ENCODE measurements at regions not wholly inside any gene's neighbourhood (a gene's known extent, or its start where the extent isn't known, plus 50 kb on each side); places are given as distances from the start of the nearest gene placed in this dataset.

DNA sequence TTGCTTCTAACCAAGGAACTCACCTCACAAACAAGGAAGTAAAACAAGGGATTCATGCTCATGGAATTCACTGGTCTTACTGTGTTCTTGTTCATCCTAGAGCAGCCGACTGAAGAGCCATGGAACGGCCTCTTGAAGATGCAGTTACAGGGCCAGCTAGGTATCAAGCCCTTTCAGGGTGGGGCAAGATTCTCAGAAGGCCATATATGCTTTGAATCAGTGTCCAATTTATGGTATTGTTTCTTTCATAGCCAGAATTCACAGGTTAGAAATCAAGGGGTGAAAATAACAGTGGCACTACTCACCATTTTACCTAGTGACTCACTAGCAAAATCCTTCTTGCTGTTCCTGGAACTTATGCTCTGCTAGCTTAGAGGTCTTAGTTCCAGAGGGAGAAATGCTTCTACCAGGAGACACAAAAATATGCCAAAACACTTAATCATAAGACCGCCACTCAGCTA lies 159.5 kb upstream of the CDH10 start:
- no peak for DNase-seq

DNA sequence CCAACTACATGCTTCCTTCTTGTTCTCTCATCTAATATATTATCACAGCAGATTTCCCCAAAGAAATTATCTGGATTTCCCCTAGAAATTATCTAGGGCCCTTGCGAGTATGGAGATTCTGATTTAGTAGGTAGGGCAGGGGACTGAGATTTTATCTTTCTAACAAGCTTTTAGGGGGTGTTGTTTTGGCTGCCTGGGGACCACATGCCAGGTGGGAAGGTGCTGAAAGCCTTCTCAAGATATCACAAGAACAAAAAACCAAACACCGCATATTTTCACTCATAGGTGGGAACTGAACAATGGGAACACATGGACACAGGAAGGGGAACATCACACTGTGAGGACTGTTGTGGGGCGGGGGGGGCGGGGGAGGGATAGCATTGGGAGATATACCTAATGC lies 146.5 kb upstream of the CDH10 start:
- DNase-seq = no peak

DNA sequence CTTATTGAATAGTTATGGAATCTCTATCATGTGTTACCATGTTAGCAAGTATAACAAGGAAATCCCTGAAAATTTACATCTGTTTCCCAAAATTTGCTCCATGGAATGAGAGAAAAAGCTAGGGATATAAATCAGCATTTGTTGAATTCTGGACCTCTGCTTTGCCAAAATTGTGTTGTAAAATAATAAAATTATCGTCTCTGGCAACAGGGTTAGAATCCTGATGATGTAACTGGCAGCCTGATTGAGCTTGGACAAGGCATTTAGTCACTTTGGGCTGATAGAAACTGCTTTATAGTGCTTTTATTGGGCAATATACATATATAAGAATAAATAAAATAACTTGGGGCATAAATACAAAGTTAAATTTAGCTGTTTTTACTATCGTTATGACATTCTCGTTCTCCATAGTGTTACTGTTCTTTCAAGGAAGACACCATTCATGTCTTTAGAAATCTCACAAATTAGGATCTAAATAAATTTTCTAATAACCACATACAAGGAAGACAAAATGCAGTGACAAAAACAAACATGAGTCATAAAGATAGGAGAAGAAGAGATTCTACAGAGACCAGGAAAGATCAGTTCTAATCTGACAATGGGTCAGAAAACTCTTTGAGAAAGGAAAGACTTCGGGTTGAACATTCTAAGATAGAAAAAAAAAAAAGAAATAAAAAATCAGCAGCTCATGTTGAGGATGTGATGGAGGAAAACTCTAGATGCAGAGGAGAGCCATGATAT lies 145.0 kb upstream of the CDH10 start:
- no peak for DNase-seq

DNA sequence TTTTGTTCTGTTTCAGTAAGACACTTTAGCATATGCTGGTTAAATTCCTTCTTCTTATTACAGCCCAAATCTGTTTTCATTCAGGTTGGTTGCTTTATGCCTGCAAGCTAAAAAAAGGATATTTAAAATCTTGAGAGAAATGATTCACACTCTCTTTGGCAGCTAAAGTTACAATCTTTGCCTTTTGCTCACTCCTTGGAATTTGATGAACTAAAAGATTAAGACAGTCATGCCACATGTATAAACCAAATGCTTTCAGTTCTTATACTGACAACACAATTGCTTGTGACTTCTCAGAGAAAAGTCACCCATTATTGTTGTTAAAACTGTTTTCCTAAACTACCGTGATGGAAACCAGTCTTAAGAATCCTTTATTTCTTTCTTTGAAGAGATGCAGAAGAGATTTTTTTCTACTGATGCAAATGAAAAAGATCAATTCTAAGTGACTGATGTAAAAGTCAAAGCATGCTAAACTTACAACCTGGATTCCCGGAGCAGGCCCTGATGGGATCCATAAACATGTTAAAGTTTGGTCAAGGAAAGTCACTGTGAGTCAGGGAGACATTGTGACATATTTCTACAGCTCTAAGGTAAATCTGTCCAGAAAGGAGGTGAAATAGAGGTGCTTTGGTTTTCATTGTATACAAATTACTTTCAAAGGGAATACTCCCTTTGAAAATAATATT lies 144.2 kb upstream of the CDH10 start:
- no peak for DNase-seq

DNA sequence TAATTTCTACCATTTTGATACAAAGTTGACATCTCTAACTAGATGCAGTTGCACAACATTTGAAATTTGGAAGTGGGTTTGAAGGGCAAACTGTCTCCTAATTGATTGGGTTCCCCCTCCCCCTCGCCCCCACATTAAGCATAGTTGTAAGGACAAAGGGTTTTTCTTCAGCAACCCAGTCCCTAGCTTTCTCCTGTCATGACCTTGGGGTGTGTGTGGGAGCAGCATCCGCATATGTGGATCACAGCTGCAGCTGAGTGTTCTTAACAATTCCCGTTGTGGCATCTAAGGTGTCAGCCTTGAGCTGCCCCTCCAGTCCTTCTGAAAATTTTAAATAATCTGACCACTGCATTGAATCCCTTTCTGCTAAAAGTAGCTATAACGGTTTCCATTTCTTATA lies 141.3 kb upstream of the CDH10 start:
- no peak for DNase-seq

DNA sequence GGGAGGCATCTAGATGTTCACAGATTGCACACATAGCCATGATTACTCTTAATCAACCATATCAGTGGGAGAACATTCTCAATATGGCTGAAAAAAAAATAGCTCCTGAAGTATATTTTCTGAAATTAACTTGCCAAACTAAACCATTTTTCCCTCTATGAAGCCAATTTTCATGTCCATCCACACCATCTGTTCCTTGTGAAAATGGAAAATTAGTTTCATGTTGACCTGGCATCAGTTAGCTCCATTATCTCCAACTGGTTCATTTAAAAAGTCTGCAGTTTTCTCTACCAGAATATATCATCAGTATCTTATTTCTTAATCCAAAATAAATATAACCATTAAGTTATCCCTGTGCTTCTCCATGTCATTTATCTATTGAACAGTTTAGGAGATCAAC lies 138.8 kb upstream of the CDH10 start:
- no peak for DNase-seq

DNA sequence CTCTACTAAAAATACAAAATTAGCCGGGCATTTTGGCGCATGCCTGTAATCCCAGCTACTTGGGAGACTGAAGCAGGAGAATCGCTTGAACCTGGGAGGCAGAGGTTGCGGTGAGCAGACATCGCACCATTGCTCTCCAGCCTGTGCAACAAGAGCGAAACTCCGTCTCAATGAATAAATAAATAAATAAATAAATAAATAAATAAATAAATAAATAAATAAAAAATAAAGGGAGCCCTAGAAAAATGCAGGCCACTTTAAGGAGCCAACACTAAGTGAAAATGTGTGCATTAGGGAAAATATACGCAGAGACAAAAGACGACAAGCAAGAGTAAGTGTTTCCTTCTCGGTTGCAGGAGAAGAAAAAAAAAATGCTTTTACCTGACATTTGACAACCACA lies 132.6 kb upstream of the CDH10 start:
- DNase-seq = no peak

DNA sequence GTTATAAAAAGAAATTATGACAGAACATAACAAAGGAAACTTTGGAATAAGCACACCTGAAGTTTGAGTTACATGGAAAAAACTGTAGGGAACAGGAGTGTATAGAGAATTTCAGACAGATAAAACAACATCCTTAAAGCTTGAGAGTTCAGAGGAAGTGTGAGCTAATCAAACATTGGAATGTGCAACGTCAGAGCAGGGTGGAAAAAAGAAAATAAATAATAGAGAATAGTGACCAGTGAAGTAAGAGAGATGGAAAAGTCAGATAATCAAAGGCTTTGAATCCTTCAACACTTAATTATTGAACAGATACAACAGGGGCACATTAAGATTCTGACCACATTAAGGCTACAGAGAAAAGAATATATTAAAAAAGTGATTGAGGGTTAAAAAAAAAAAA lies 128.5 kb upstream of the CDH10 start:
- DNase-seq = no peak

DNA sequence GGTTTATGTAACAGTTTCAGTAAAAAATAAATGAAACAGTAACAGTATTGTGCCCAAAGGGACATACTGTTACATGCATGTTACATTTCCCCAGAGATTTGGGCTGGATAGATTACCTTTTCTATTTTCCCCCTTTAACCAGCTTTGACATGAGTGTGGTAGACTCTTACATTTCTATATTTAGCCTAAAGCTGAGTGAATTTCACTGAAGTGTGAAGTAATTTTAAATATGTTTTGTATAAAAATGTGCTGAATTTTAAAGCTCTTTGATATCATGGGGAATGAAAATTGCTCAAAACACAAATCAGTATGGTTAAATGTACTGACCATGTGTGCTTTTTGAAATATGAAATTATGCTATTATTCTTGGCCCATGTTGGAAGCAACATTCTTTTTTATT lies 122.3 kb upstream of the CDH10 start:
- no peak for DNase-seq

DNA sequence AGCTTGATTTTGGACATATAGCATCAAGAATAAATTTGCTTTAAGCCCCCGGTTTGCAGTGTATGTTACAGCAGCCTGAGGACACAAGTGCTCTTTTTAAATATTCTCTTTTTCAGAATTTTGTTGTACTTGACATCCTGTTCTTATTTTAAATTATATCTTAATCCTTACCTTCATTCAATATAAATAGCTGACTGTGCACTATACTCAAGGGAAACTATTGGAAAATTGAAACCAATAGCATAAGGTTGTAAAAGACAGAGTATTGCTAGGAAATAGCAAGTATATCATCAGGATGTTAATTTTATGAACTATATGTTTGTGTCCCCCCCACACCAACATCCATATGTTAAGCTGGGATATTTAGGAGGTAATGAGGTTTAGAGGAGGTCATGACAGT lies 120.4 kb upstream of the CDH10 start:
- no peak for DNase-seq

DNA sequence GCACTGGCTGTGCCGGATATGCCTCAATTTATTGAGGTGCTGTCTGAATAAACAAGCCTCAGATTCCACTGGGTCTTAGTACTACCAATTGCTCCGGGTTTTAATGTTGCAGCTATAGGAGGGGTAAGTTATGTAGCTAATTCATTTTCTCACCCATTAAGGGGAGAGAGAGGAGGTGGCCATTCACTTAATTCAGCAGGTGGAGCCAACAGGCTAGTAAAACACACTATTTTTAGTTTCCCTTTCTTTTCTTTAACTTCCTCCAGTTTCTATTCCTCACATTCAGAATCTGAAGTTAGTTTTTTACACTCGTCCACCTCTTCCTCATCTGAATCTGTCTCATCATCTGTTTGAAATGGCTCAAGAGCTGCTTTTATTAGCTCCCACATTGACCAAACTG lies 105.6 kb upstream of the CDH10 start:
- DNase-seq = no peak

DNA sequence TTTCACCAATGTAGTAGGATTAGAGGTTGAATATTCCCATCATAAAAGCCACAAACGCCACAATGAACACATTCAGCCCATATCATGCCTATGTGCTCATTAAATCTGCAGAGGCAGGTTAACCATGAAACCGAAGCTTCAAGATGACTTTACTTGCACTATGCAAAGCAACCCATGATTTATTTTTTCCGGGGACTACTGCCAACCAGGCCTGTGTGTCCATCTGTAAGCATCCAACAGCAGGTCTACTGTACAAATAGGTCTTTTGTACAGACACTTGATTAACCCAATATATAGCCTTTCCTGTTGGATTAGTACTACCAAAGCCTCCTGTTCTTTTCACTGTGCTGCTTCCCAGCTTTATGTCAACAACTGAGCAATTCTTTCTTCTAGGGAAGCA lies 104.9 kb upstream of the CDH10 start:
- DNase-seq = no peak

DNA sequence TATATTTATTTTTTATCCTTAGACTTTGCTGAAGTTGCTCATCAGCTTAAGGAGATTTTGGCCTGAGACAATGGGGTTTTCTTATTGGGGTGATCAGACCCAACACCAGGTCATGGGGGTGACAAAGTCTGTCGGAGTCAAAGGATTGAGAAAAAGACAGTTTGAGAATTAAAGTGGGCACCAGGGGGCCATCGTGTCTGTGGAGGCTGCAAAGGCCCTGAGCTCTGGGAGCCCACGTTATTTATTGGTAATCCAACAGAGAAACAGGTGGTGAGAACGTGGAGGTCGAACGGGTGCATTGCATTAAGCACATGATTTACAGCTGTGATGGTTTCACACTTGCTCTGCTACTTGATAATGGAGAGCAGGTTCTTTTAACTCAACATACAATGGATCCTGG lies 102.5 kb upstream of the CDH10 start:
- no peak for DNase-seq

DNA sequence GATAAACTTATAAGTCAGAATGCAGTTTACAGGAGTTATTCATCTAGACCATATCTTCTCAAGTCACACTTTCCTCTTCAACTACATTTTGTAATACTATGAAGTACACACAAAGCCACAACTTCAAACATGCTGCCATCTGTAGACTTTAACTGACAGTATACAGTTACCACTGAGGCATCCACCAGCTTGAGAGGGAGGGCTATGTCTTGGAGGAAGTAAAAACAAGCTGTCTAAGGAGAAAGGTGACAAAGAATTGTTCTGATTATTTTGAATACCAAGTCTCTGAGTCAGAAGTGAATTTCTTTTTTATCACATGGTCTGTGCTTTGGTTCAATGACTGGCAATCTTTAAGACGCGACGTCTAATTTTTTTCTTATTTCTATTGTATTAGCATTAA lies 97.6 kb upstream of the CDH10 start:
- DNase-seq = no peak

DNA sequence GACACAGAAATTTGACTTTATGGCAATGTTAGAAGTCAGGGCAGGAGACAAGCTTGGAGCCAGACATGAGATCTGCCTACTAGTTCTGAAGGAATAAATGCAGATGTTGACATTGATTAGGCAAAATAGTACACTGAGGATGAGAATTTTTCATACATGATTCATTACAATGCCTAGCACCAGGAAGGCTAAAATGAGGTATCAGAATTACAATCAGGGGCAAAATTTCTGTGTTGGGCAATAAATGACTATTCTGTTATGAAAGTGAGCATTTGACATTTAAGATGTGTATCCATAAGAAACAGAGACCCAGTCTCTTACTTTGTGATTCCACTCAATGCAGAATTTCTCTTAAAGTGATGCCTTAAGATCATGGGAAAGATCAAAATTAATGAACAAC lies 92.4 kb upstream of the CDH10 start:
- DNase-seq = no peak

DNA sequence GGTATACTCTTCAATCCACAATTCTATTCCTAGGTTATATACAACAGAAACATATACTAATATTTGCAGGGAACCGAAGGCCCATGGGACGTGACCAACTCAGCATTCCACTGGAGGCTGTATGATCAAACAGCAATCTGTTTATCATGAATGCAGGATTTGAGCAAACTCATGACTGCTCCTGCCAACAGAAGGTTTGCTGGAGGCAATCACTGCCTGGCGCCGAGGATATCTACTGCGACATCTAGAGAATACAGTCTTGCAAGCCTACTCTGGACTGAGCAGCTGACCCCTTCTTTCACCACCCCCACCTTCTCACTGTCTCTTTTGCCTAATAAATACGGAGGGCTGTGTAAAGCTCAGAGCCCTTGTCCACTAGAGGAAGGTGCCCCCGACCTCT lies 90.5 kb upstream of the CDH10 start:
- no peak for DNase-seq

DNA sequence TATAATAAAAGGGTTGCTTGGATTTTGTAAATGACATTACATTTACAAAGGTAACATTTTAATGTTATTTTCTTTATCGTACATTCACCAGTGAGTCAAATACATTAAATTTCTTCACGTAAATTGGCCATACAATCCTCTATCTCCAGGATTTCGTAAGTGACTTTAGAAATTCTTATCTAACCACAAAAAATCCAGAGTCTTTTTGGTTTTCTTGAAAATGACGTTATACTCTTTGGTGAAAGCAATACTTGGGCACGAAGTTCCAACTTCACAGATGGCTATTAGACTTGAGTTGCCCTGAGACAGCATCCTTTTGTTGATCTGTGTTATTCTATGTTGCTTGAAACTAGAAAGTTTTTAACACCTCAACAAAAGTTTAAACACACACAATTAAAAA lies 87.4 kb upstream of the CDH10 start:
- no peak for DNase-seq

DNA sequence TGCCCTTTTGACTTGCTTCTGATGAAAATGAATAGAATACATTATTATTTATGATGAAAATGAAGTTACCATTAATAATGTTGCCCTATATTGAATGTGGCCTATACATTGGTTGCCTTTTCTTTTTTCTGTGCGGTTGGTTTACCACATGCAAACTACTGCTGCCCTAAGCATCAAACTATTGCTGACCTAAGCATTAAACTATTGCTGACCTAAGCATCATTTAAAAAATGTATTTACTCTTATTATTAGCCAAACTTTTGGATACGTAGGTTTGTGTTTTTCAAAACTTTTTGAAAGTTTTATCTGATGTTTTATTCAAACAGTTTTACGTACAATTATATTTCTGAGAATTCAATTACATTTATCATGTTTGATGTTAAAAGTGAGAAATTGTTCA lies 76.0 kb upstream of the CDH10 start:
- DNase-seq = no peak

DNA sequence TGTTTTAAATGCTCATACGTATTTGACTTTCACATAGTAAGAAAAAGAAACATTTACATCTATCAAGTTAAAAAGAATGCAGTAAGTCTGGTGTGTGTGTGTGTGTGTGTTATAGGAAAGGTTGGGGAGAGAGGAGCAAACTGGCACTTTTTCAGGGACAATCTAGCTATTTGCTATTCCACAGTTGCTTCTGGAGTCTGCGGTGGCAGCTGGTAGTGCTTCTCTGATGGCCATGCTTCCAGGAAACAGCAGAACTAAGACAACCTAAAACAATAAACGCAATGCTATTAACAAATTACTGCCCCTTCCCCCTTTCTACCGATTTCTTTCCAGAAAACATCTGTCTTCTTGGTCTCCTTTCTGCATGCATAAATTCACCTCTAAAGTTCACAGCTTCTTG lies 70.0 kb upstream of the CDH10 start:
- no peak for DNase-seq

DNA sequence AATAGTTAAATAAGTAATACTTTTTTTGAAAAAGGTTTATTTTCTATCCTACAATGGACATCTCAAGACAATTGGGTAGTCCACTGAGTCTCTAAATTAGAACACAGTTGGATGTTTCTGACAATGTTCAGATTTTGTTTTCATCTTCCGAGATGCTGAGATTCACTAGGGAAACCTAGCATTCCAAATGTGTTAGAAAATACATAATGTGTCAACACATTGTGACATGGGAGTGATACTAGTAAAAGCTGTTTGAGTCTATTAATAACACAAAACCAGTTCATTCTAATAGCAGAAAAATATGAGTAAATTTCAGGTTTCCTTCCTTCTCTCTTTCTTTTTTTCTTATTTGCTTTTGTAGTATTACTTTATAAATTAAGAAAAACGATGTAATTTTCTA lies 68.2 kb upstream of the CDH10 start:
- no peak for DNase-seq

DNA sequence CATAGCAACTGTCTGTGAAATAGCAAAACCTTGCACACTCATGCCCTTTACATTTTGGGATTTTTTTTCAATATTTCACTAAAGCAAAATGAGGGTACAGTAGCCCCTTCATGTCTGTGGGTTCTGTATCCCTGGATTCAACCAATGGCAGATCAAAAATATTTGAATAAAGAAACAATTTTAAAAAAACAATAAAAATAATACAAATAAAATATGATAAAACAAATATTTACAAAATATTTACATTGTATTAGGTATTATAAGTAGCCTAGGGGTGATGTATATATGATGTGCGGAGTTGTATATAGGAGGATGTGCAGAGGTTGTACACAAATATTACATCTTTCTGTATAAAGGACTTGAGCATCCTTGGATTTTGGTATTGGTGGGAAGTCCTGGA lies 67.3 kb upstream of the CDH10 start:
- DNase-seq = no peak

DNA sequence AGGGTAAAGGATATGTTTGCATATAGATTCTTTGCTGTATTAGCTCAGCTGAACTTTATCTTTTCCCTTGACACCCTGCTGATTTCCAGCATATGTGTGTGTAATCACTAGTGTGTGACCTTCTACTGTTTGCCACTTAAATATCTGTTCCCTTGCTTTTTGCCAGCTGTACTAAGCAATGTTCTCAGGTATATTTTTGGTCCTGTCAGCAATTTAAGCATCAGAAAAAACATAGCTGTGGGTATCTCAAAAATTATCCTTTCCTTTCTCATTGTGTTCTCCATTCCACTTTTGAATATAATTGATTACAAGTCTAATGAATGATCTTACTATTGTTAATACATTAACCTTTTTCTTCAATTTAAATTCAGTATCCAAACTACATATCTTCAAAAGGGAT lies 59.2 kb upstream of the CDH10 start:
- no peak for DNase-seq
